HEK293T (cell line): ENCODE measurements at regions not wholly inside any gene's neighbourhood (a gene's known extent, or its start where the extent isn't known, plus 50 kb on each side); places are given as distances from the start of the nearest gene placed in this dataset.

Experiments used
- ARNT ChIP-seq: fragments of 450-650 bp; IDR thresholded peaks from 2 replicates; pipeline ENCODE4 v1.6.1; 2017; ENCODE audit warnings: mild to moderate bottlenecking
- BHLHE40 ChIP-seq: fragments of 450-650 bp; IDR thresholded peaks from 2 replicates; pipeline ENCODE4 v1.6.1; 2016; ENCODE audit warnings: mild to moderate bottlenecking, moderate library complexity, borderline replicate concordance
- ELF4 ChIP-seq: fragments of 450-650 bp; IDR thresholded peaks from 2 replicates; pipeline ENCODE4 v1.6.1; 2017; ENCODE audit warnings: antibody characterized with exemption
- FOXA1 ChIP-seq: fragments of 450-650 bp; IDR thresholded peaks from 2 replicates; pipeline ENCODE4 v1.6.1; 2016; ENCODE audit warnings: mild to moderate bottlenecking
- FOXK2 ChIP-seq: fragments of 450-650 bp; IDR thresholded peaks from 2 replicates; pipeline ENCODE4 v1.6.1; 2016; ENCODE audit warnings: mild to moderate bottlenecking
- FOXM1 ChIP-seq: fragments of 450-650 bp; IDR thresholded peaks from 2 replicates; pipeline ENCODE4 v1.6.1; 2017; ENCODE audit warnings: mild to moderate bottlenecking, borderline replicate concordance
- L3MBTL2 ChIP-seq: fragments of 450-650 bp; conservative IDR thresholded peaks from 2 replicates; pipeline ENCODE4 v1.6.1; 2016; ENCODE audit warnings: mild to moderate bottlenecking
- LEF1 ChIP-seq: fragments of 450-650 bp; IDR thresholded peaks from 2 replicates; pipeline ENCODE4 v1.6.1; 2017; ENCODE audit warnings: mild to moderate bottlenecking, borderline replicate concordance
- SP1 ChIP-seq: fragments of 450-650 bp; IDR thresholded peaks from 2 replicates; pipeline ENCODE4 v1.6.1; 2017
- SUZ12 ChIP-seq: fragments of 450-650 bp; IDR thresholded peaks from 2 replicates; pipeline ENCODE4 v1.6.1; 2016; ENCODE audit warnings: mild to moderate bottlenecking
- TARDBP ChIP-seq: fragments of 450-650 bp; IDR thresholded peaks from 2 replicates; pipeline ENCODE4 v1.6.1; 2016
- ZNF384 ChIP-seq: fragments of 450-650 bp; IDR thresholded peaks from 2 replicates; pipeline ENCODE4 v1.6.1; 2016

DNA sequence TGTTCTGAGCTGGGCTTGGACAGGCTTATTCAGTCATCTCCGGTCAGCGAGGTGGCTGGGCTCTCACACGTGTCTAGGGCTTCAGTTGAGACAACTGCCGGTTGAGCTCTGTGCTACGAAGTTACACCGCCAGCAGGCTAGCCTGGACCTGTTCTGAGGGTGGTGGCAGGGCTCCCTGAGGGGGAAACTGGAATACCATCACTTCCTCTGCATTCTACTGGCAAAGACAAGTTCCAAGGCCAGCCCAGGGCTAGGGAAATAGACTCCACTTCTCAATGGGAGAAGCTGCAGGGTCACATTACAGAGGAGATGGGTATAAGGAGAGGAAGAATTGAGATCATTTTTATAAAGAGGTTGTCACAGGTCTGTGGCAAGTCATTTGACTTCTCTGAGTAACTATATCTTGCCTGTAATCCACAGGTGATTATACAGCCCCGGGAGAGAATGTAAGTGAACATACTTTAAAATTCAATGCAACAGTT lies 106.8 kb upstream of the IL12A start:
- no peak for TF ChIP-seq SP1
- TF ChIP-seq FOXM1: no peak
- TF ChIP-seq BHLHE40: no peak
- no peak for TF ChIP-seq ZNF384
- TF ChIP-seq TARDBP: no peak
- TF ChIP-seq ARNT: no peak
- no peak for TF ChIP-seq FOXK2
- no peak for TF ChIP-seq ELF4
- TF ChIP-seq SUZ12: no peak
- no peak for TF ChIP-seq LEF1
- no peak for TF ChIP-seq FOXA1
- TF ChIP-seq L3MBTL2: no peak
